ENCODE measurements at regions not wholly inside any gene's neighbourhood (a gene's known extent, or its start where the extent isn't known, plus 50 kb on each side); places are given as distances from the start of the nearest gene placed in this dataset.

- H3K36me3 Mint-ChIP-seq (ENCODE audit: low read depth), result peaks cover 10% of the 10 kb centered on the region; the same call in 2 of the 3 replicates
- Histone ChIP-seq H3K27me3 (ENCODE audit: insufficient read depth) (no peaks in the 10 kb centered on the region), H4K20me1 (replicated peaks; ENCODE audit: insufficient read depth) (no peaks in the 10 kb centered on the region), H3K36me3 (ENCODE audit: insufficient read depth) (no peaks in the 10 kb centered on the region), H3K79me2 (replicated peaks; ENCODE audit: insufficient read depth) (no peaks in the 10 kb centered on the region), H3K9me2 (ENCODE audit: insufficient read depth) (0 out of 2 replicates have a peak, but pooled peaks cover 7% of the 10 kb centered on the region), H3K4me3 (no peak overlapping the region), H3K27ac (ENCODE audit: low read depth) (no peak overlapping the region), H3K4me2 (no peak overlapping the region), H3F3A (replicated peaks; ENCODE audit: low read depth) (no peaks in the 10 kb centered on the region), H2AFZ (peak overlapping the region; percentile 29; the same call in 1 of the 2 replicates), H3K4me1 (ENCODE audit: insufficient read depth) (no peaks in the 10 kb centered on the region)
- no peaks in the 10 kb centered on the region for H3K27me3 Mint-ChIP-seq (ENCODE audit: insufficient read depth, low read depth, poor library complexity)
- H3K9me3 Mint-ChIP-seq, result peaks cover 10% of the 10 kb centered on the region
- ATAC-seq, result no peak
- no peak for TF ChIP-seq CREB1 (CRISPR knock-in tag; IDR thresholded peaks at IDR 0.05; ENCODE audit: low read depth)
- TF ChIP-seq REST (IDR thresholded peaks at IDR 0.05; ENCODE audit: unreplicated experiment), result no peak
- TF ChIP-seq ZNF114 (CRISPR knock-in tag; IDR thresholded peaks at IDR 0.05), result no peak
- no peak for TF ChIP-seq POLR2AphosphoS5 (IDR thresholded peaks at IDR 0.05; ENCODE audit: low read depth)
- TF ChIP-seq CTCF (conservative IDR thresholded peaks at IDR 0.05; ENCODE audit: low read depth in 2 of 2), result no peak
- TF ChIP-seq ZNF331 (CRISPR knock-in tag; IDR thresholded peaks at IDR 0.05; ENCODE audit: low read depth), result no peak
- no peak for TF ChIP-seq EZH2 (IDR thresholded peaks at IDR 0.05; ENCODE audit: low read depth, unreplicated experiment)
- TF ChIP-seq ETS1 (IDR thresholded peaks at IDR 0.05), result no peak
- no peak for TF ChIP-seq STAT1 (IDR thresholded peaks at IDR 0.05; ENCODE audit: unreplicated experiment)
- TF ChIP-seq NANOG (IDR thresholded peaks at IDR 0.05; ENCODE audit: borderline replicate concordance), result no peak
- no peak for TF ChIP-seq JUNB (IDR thresholded peaks at IDR 0.05; ENCODE audit: unreplicated experiment)
- TF ChIP-seq ZNF462 (CRISPR knock-in tag; IDR thresholded peaks at IDR 0.05), result no peak
- no peak for TF ChIP-seq EZH2phosphoT487 (IDR thresholded peaks at IDR 0.05; ENCODE audit: unreplicated experiment)
- no peak overlapping the region for H3K27ac Mint-ChIP-seq
- H3K4me3 Mint-ChIP-seq, result no peak overlapping the region
- H3K4me1 Mint-ChIP-seq, result no peaks in the 10 kb centered on the region
- DNase-seq (ENCODE audit: low spot score), result no peak
Measured at GRCh38 chr7:84855758-84856157, 331.1 kb downstream of the SEMA3D start.

All from GM23338 (cell line).